ENCODE measurements at regions not wholly inside any gene's neighbourhood (a gene's known extent, or its start where the extent isn't known, plus 50 kb on each side); places are given as distances from the start of the nearest gene placed in this dataset.

DNA sequence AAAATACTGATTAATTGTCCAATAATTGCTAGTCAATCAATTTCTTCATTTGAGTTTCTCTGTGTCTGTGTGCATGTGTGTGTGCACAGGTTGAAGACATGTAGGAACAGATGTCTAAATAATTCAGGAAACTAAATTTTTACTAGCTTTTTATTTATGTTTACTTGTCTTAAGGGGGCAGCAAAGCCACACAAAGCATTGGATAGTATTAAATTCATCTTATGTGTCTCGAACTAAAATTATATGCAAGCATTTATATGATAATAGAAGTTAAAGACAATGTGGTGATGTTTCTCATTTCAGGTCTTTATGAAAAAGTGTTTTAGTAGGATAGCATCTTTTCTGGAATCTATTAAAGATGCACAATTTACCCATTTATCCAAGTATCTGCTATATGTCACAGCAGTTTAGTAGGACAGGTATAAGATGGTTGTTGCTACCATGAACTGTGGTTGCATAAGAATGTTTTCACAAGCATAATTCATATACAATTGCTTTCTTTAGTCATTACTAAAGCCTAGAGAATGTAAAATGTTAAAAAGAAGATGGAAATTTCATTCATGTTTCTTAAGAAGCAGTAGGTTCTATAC is 784.6 kb upstream of the NUDT12 start:
- TF ChIP-seq POLR2A (IDR thresholded peaks at IDR 0.05): no peak
- TF ChIP-seq, protein P1, sequence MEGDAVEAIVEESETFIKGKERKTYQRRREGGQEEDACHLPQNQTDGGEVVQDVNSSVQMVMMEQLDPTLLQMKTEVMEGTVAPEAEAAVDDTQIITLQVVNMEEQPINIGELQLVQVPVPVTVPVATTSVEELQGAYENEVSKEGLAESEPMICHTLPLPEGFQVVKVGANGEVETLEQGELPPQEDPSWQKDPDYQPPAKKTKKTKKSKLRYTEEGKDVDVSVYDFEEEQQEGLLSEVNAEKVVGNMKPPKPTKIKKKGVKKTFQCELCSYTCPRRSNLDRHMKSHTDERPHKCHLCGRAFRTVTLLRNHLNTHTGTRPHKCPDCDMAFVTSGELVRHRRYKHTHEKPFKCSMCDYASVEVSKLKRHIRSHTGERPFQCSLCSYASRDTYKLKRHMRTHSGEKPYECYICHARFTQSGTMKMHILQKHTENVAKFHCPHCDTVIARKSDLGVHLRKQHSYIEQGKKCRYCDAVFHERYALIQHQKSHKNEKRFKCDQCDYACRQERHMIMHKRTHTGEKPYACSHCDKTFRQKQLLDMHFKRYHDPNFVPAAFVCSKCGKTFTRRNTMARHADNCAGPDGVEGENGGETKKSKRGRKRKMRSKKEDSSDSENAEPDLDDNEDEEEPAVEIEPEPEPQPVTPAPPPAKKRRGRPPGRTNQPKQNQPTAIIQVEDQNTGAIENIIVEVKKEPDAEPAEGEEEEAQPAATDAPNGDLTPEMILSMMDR (IDR thresholded peaks at IDR 0.05 in 4 of 5, conservative IDR thresholded peaks at IDR 0.05 in 1 of 5): no peak
